Midbrain (tissue), 1 donor: ENCODE measurements at regions not wholly inside any gene's neighbourhood (a gene's known extent, or its start where the extent isn't known, plus 50 kb on each side); places are given as distances from the start of the nearest gene placed in this dataset.

Experiments used
- DNase-seq: peaks from one replicate; lab custom pipeline; 2025; lab: John Stamatoyannopoulos, UW

- DNase-seq, result no peak
These were observed 76.3 kb upstream of the RBBP8 start for GRCh38 chr18:22856870-22857269.

DNA sequence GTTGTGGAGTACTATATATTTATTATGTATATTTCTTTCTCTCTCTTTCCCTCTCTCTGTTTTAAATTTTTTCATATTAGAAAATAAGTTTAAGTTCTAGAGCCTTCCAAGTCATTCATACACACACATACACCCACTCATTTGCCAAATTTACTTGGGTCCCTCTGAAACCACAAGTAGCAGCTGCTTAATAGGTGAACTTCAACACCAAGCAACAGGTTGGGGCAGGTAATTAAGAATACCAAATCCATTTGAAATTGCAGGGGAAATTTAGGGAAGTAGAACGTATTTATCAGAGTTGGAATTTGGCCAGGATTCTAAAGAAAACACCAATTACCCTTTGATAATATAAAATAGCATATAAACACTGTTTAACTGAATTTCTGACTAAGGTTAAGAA, 75.0 kb upstream of the RBBP8 start:
- DNase-seq, result no peak

GRCh38 chr18:22860807-22861206, 72.3 kb upstream of the RBBP8 start:
- DNase-seq, result no peak

GRCh38 chr18:22865354-22866116, 67.6 kb upstream of the RBBP8 start:
- DNase-seq, result no peak

- DNase-seq, result no peak
These were observed 64.3 kb upstream of the RBBP8 start for GRCh38 chr18:22868831-22869230.

DNA sequence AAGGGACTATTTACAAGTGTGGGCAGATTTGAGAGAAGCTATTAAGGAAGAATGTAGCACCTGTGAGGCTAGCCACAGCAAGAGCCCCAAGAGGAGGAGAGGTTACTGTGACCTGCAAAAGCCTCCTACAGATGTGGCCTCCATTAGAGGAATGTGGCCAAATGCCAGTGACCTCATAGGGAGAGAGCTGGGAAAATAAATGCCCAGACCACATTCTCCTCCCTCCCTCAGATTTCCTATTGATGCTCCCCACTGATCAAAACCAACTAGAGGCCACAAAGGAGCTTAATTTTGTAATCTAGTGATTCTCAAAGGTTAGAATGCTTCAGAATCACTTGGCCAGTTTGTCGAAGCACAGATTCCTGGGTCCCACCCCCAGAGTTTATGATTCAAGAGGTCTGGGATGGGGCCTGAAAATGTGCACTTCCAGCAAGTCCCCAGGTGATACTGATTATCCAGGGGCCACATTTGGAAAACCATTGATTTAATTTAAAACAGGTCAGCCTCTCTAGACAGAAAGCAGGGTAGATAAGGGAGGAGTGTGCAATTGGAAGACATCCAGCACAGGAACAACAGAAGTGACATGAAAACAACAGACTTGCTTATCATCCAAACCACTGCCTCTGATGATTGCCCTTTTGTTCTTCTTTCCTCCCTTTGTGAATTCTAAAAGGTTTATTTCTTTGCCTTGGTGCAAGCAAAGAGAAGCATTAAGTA, 61.2 kb upstream of the RBBP8 start:
- DNase-seq, result no peak

- no peak for DNase-seq
These were observed 60.1 kb upstream of the RBBP8 start for GRCh38 chr18:22872900-22873537.

DNA sequence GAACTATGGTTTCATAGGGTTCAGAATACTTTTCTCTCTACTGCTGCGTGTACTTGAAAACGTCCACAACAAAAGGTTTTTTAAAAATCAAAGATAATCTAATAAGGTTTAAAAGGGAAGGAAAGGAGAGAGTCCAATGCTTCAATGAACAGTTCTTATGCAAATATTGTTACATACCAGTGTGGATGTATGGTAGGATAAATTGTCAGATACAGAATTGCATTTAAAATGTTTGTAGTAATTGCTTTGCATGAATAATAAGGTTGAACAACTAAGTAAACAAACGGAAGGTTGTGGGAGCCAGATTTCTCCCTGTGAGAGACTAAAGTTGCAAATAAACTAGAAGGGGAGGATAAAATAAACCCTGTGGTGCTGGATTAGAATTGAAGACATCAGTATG, 53.8 kb upstream of the RBBP8 start:
- DNase-seq, result no peak

DNA sequence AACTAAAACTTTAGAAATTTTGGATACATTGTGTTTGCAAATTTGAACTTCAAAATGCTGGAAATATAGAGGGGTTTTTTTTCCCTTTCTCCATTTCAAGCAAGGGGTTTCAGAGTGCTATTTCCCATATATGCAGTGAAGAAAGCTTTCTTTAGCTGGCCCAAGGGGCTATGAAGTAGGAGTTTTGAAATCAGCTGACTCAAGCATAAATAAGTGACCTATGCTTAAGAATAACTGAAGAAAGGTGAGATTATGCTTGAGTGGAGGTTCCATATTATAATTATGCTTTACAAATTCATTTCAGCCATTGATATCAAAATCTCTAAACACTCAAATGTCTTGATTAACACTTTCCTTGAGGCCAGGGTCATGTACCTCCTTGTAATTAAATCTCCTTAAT, 51.0 kb upstream of the RBBP8 start:
- DNase-seq, result no peak

DNA sequence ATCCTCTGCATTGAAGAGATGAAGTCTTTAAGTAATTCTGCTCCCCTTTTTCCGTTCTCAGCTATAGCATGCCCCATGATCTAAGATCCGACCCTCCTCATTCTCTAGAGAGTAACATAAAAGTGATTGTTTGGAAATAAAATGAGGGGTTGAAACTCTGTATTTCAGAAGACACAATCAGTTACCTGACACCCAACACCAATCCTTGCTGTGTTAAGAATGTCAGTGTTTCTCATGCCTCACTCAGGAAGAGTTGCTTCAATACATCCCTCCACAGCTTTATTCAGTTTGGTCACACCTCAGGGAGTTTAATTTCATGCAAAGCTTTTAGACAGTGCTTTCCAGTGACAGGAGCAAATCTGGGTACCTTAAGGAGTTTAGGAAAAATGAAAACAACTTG, 49.9 kb upstream of the RBBP8 start:
- no peak for DNase-seq
